HCT116 (cell line): ENCODE measurements at regions not wholly inside any gene's neighbourhood (a gene's known extent, or its start where the extent isn't known, plus 50 kb on each side); places are given as distances from the start of the nearest gene placed in this dataset.

Source experiments
- ATAC-seq: fragments of 200-7000 bp; cut with Tn5 transposase; 2 replicates; pipeline ENCODE4 v1.9.1; 2020; ENCODE audit warnings: mild to moderate bottlenecking, moderate library complexity
- BruUV-seq: library from RNA; stranded (reverse); fragments of 400-500 nt; replicated peaks from 2 replicates; lab custom pipeline; 2021; lab: Mats Ljungman, UMichigan
- CTCF ChIA-PET: fragments of 300-600 bp; sonication (Branson Sonifier 250); formaldehyde crosslinking; loops from one replicate; lab custom pipeline; 2021; ENCODE audit warnings: antibody characterized with exemption; lab: Charles Lee
- POLR2A ChIA-PET: fragments of 300-600, 350-600 bp; sonication (Branson Sonifier 250); formaldehyde crosslinking; loops from one replicate; lab custom pipeline; 2021; ENCODE audit warnings: antibody characterized with exemption; lab: Charles Lee
- RAD21 ChIA-PET, 2 experiments: fragments of 300-600 bp; sonication (Branson Sonifier 250); formaldehyde crosslinking; loops; one replicate each; lab custom pipeline; 2023; ENCODE audit warnings: low total read pairs in 2 of 2; ENCODE audit not compliant: uncharacterized antibody in 2 of 2, unreplicated experiment in 2 of 2, low non-redundant PET in 1 of 2; lab: Charles Lee
- DNase-seq: peaks from one replicate; pipeline ENCODE4 v3.0.0-alpha.2; 2010; ENCODE audit warnings: low read depth, low spot score
- H2AFZ ChIP-seq: fragments of 200-600 bp; shearing (Covaris generic), sonication (generic); 2 replicates; pipeline ENCODE4 v1.6.1; 2017; ENCODE audit warnings: low read depth, mixed run types, mixed read lengths, antibody characterized with exemption, low read length; ENCODE audit not compliant: poor library complexity, severe bottlenecking
- H3K27ac ChIP-seq: 2 replicates; pipeline ENCODE4 v1.5.1; 2012; ENCODE audit warnings: low read depth, low read length
- H3K27me3 ChIP-seq: fragments of 200-600 bp; sonication (generic); 2 replicates; pipeline ENCODE4 v1.6.1; 2016; ENCODE audit warnings: mixed run types, low read length, mixed read lengths; ENCODE audit not compliant: insufficient read depth
- H3K36me3 ChIP-seq, 2 experiments: fragments of 200-500 bp in 1 of 2; fragments of 200-600 bp in 1 of 2; sonication (Bioruptor generic) in 1 of 2; sonication (generic) in 1 of 2; 2 replicates each; pipeline versions ENCODE4 v1.5.1 to v1.6.1; 2014 to 2016; ENCODE audit warnings: low read length in 2 of 2, inconsistent platforms in 1 of 2, mixed read lengths in 1 of 2, mixed run types in 1 of 2; ENCODE audit not compliant: insufficient read depth in 2 of 2, control insufficient read depth in 1 of 2
- H3K4me1 ChIP-seq, 2 experiments: fragments of 200-600 bp in 1 of 2; sonication (generic) in 1 of 2; 2 replicates each; pipeline versions ENCODE4 v1.5.1 to v1.6.1; 2012 to 2017; ENCODE audit warnings: low read length in 2 of 2, inconsistent platforms in 1 of 2, mild to moderate bottlenecking in 1 of 2, mixed read lengths in 1 of 2, mixed run types in 1 of 2, moderate library complexity in 1 of 2; ENCODE audit not compliant: insufficient read depth in 2 of 2, control insufficient read depth in 1 of 2
- H3K4me2 ChIP-seq: fragments of 200-600 bp; sonication (generic); 2 replicates; pipeline ENCODE4 v1.6.1; 2017; ENCODE audit warnings: mixed run types, low read length, mixed read lengths
- H3K4me3 ChIP-seq, 2 experiments: fragments of 200-600 bp in 1 of 2; sonication (generic) in 1 of 2; replicated peaks in 1 of 2; 2 replicates each; pipeline ENCODE4 v1.5.1; 2011 to 2016; ENCODE audit warnings: low read length in 2 of 2, control low read depth in 1 of 2, low read depth in 1 of 2, mild to moderate bottlenecking in 1 of 2, mixed read lengths in 1 of 2, mixed run types in 1 of 2
- H3K79me2 ChIP-seq: fragments of 200-600 bp; sonication (generic); 2 replicates; pipeline ENCODE4 v1.6.1; 2017; ENCODE audit warnings: mild to moderate bottlenecking, mixed run types, low read length, moderate library complexity, mixed read lengths; ENCODE audit not compliant: insufficient read depth
- H3K9ac ChIP-seq: fragments of 200-600 bp; sonication (generic); 2 replicates; pipeline ENCODE4 v1.6.1; 2016; ENCODE audit warnings: low read length, mixed read lengths
- H3K9me2 ChIP-seq: fragments of 200-600 bp; sonication (generic), shearing (Covaris generic); 2 replicates; pipeline ENCODE4 v1.6.1; 2017; ENCODE audit warnings: mixed run types, mild to moderate bottlenecking, moderate library complexity; ENCODE audit not compliant: insufficient read depth
- H3K9me3 ChIP-seq, 2 experiments: fragments of 200-500 bp in 1 of 2; fragments of 200-600 bp in 1 of 2; sonication (Bioruptor generic) in 1 of 2; sonication (generic) in 1 of 2; 2 replicates each; pipeline ENCODE4 v1.6.1; 2014 to 2017; ENCODE audit warnings: low read length in 2 of 2, mixed read lengths in 2 of 2, inconsistent platforms in 1 of 2, low read depth in 1 of 2, mild to moderate bottlenecking in 1 of 2, mixed run types in 1 of 2, moderate library complexity in 1 of 2; ENCODE audit not compliant: control insufficient read depth in 1 of 2, insufficient read depth in 1 of 2
- H4K20me1 ChIP-seq: fragments of 200-600 bp; sonication (generic), shearing (Covaris generic); 2 replicates; pipeline ENCODE4 v1.6.1; 2017; ENCODE audit warnings: mixed run types, mild to moderate bottlenecking, moderate library complexity; ENCODE audit not compliant: insufficient read depth
- ATF3 ChIP-seq: IDR thresholded peaks from 2 replicates; pipeline ENCODE4 v1.6.1; 2012
- CEBPB ChIP-seq: IDR thresholded peaks from 2 replicates; pipeline ENCODE4 v1.6.1; 2012; ENCODE audit warnings: low read depth
- EGR1 ChIP-seq: IDR thresholded peaks from 2 replicates; pipeline ENCODE4 v1.6.1; 2012; ENCODE audit warnings: low read depth
- EZH2 ChIP-seq: fragments of 200-600 bp; sonication (generic); IDR thresholded peaks from 2 replicates; pipeline ENCODE4 v1.6.1; 2017; ENCODE audit warnings: antibody characterized with exemption, mixed run types
- EZH2phosphoT487 ChIP-seq: fragments of 200-600 bp; IDR thresholded peaks from 2 replicates; pipeline ENCODE4 v1.6.1; 2018; ENCODE audit warnings: antibody characterized with exemption, borderline replicate concordance
- FOSL1 ChIP-seq: IDR thresholded peaks from 2 replicates; pipeline ENCODE4 v1.6.1; 2012; ENCODE audit warnings: low read depth
- JUND ChIP-seq: IDR thresholded peaks from 2 replicates; pipeline ENCODE4 v1.6.1; 2012
- POLR2A ChIP-seq: IDR thresholded peaks from 2 replicates; pipeline ENCODE4 v1.7.0; 2011; ENCODE audit warnings: borderline replicate concordance; ENCODE audit not compliant: insufficient read depth, insufficient read length; ENCODE audit errors: extremely low read depth
- POLR2AphosphoS5 ChIP-seq: IDR thresholded peaks from 2 replicates; pipeline ENCODE4 v1.6.1; 2011; ENCODE audit warnings: mild to moderate bottlenecking, low read depth, low read length, moderate library complexity
- RAD21 ChIP-seq: IDR thresholded peaks from 2 replicates; pipeline ENCODE4 v1.6.1; 2012; ENCODE audit warnings: low read depth, mild to moderate bottlenecking
- REST ChIP-seq: IDR thresholded peaks from 2 replicates; pipeline ENCODE4 v1.6.1; 2012; ENCODE audit warnings: low read depth
- SIN3A ChIP-seq: IDR thresholded peaks from 2 replicates; pipeline ENCODE4 v1.6.1; 2012; ENCODE audit warnings: low read depth
- SRF ChIP-seq: IDR thresholded peaks from 2 replicates; pipeline ENCODE4 v1.6.1; 2012; ENCODE audit warnings: low read depth
- TCF7L2 ChIP-seq: IDR thresholded peaks from 2 replicates; pipeline ENCODE4 v1.7.0; 2011; ENCODE audit warnings: borderline replicate concordance, inconsistent platforms; ENCODE audit not compliant: insufficient read depth, insufficient read length; ENCODE audit errors: extremely low read depth
- YY1 ChIP-seq: IDR thresholded peaks from 2 replicates; pipeline ENCODE4 v1.6.1; 2011; ENCODE audit warnings: low read length, low read depth, moderate library complexity, mild to moderate bottlenecking; ENCODE audit not compliant: insufficient replicate concordance; ENCODE audit errors: extremely low read depth
- ZFX ChIP-seq: fragments of 450-650 bp; IDR thresholded peaks from 2 replicates; pipeline ENCODE4 v1.6.1; 2017
- ZNF274 ChIP-seq: fragments of 200-500 bp; sonication (Bioruptor generic); IDR thresholded peaks from 2 replicates; pipeline ENCODE4 v1.6.1; 2014; ENCODE audit warnings: mild to moderate bottlenecking, low read depth, low read length, inconsistent platforms
- intact Hi-C: fragments of 100-400 bp; cut with micrococcal nuclease; formaldehyde crosslinking; loops from 2 replicates; pipeline ENCODE4 v1.10.0; 2022
- TF ChIP-seq, protein P1 (sequence below), 3 experiments: fragments of 200-600 bp in 1 of 3; sonication (generic) in 1 of 3; IDR thresholded peaks in 2 of 3; conservative IDR thresholded peaks in 1 of 3; 2 replicates each; pipeline ENCODE4 v1.5.1; 2012 to 2017; ENCODE audit warnings: low read depth in 2 of 3, low read length in 2 of 3, antibody characterized with exemption in 1 of 3, borderline replicate concordance in 1 of 3, control low read depth in 1 of 3, mild to moderate bottlenecking in 1 of 3, mixed read lengths in 1 of 3, mixed run types in 1 of 3, moderate library complexity in 1 of 3; ENCODE audit not compliant: insufficient read depth in 1 of 3
- TF ChIP-seq, protein P2 (sequence below): IDR thresholded peaks from 2 replicates; pipeline ENCODE4 v1.6.1; 2011; ENCODE audit warnings: mild to moderate bottlenecking, low read length, moderate library complexity; ENCODE audit not compliant: insufficient replicate concordance; ENCODE audit errors: extremely low read depth

DNA sequence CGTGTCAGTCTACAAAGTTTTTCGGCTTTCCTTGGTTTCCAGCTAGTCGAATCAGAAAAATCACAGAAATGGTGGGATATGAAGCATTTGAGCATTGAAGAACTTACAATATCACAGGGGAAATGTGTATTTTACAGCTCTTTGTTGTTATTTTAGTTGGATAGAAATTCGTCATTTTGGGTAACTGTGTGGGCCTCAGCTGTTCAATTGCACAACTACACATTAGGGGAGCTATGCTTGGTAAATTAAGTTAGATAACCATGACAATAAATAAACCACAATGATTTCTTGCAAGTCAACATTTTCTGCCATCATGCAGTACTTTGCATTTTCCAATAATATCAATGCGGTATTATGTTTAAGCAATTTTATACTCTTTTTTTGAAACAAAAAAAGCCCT lies 80.4 kb upstream of the ANK3 start:
- RAD21 ChIA-PET: no interaction called here

More for the DNA sequence above, 80.4 kb upstream of the ANK3 start:
- no peak overlapping the region for H3K27ac ChIP-seq
- no peaks in the 10 kb centered on the region for H3K9me2 ChIP-seq
- no peaks in the 10 kb centered on the region for H3K9me3 ChIP-seq
- H3K9ac ChIP-seq: no peak overlapping the region
- H3K27me3 ChIP-seq: no peaks in the 10 kb centered on the region
- H3K4me2 ChIP-seq: no peak overlapping the region
- no peaks in the 10 kb centered on the region for H4K20me1 ChIP-seq
- ChIA-PET CTCF (no interaction called here), POLR2A (no interaction called here)
- DNase-seq: no peak
- no peak overlapping the region for H3K4me3 ChIP-seq
- no peaks in the 10 kb centered on the region for H3K36me3 ChIP-seq
- H3K79me2 ChIP-seq: no peaks in the 10 kb centered on the region
- peaks cover 0 to 6% of the 10 kb centered on the region in 2 experiments; a peak in 1 of 4 replicates for H3K4me1 ChIP-seq
- ATAC-seq: no peak
- no peak overlapping the region for H2AFZ ChIP-seq
- BruUV-seq: no TSS peak
- intact Hi-C loops: no loop called here
- TF ChIP-seq RAD21: no peak
- no peak for TF ChIP-seq SRF
- TF ChIP-seq POLR2A: no peak
- no peak for TF ChIP-seq EZH2phosphoT487
- TF ChIP-seq POLR2AphosphoS5: no peak
- TF ChIP-seq EZH2: no peak
- no peak for TF ChIP-seq FOSL1
- no peak for TF ChIP-seq ZFX
- TF ChIP-seq TCF7L2: no peak
- no peak for TF ChIP-seq ATF3
- no peak for TF ChIP-seq SIN3A
- no peak for TF ChIP-seq EGR1
- TF ChIP-seq CEBPB: no peak
- no peak for TF ChIP-seq REST
- TF ChIP-seq, protein P1, sequence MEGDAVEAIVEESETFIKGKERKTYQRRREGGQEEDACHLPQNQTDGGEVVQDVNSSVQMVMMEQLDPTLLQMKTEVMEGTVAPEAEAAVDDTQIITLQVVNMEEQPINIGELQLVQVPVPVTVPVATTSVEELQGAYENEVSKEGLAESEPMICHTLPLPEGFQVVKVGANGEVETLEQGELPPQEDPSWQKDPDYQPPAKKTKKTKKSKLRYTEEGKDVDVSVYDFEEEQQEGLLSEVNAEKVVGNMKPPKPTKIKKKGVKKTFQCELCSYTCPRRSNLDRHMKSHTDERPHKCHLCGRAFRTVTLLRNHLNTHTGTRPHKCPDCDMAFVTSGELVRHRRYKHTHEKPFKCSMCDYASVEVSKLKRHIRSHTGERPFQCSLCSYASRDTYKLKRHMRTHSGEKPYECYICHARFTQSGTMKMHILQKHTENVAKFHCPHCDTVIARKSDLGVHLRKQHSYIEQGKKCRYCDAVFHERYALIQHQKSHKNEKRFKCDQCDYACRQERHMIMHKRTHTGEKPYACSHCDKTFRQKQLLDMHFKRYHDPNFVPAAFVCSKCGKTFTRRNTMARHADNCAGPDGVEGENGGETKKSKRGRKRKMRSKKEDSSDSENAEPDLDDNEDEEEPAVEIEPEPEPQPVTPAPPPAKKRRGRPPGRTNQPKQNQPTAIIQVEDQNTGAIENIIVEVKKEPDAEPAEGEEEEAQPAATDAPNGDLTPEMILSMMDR (IDR thresholded peaks at IDR 0.05 in 2 of 3, conservative IDR thresholded peaks at IDR 0.05 in 1 of 3; ENCODE audit: borderline replicate concordance in 1 of 3, insufficient read depth in 1 of 3, low read depth in 2 of 3, low read length in 2 of 3): no peak
- no peak for TF ChIP-seq JUND
- no peak for TF ChIP-seq YY1
- TF ChIP-seq ZNF274: no peak
- TF ChIP-seq, protein P2, sequence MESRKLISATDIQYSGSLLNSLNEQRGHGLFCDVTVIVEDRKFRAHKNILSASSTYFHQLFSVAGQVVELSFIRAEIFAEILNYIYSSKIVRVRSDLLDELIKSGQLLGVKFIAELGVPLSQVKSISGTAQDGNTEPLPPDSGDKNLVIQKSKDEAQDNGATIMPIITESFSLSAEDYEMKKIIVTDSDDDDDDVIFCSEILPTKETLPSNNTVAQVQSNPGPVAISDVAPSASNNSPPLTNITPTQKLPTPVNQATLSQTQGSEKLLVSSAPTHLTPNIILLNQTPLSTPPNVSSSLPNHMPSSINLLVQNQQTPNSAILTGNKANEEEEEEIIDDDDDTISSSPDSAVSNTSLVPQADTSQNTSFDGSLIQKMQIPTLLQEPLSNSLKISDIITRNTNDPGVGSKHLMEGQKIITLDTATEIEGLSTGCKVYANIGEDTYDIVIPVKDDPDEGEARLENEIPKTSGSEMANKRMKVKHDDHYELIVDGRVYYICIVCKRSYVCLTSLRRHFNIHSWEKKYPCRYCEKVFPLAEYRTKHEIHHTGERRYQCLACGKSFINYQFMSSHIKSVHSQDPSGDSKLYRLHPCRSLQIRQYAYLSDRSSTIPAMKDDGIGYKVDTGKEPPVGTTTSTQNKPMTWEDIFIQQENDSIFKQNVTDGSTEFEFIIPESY: no peak
